Astrocyte (in vitro differentiated cells and primary cell): ENCODE measurements at regions not wholly inside any gene's neighbourhood (a gene's known extent, or its start where the extent isn't known, plus 50 kb on each side); places are given as distances from the start of the nearest gene placed in this dataset.

Experiments used
- DNase-seq: peaks from one replicate; pipeline ENCODE4 v3.0.0-alpha.2; 2010; ENCODE audit warnings: low read depth
- FAIRE-seq: peaks from 2 replicates; lab custom pipeline; 2011; peaks lifted over from hg19 to GRCh38; lab: Jason Lieb, UNC
- H2AFZ ChIP-seq: 2 replicates; pipeline ENCODE4 v1.6.0; 2012; ENCODE audit warnings: low read depth, low read length, inconsistent platforms
- H3K27ac ChIP-seq: 2 replicates; pipeline ENCODE4 v1.5.1; 2011; ENCODE audit warnings: low read depth, low read length, inconsistent platforms
- H3K27me3 ChIP-seq: 2 replicates; pipeline ENCODE4 v1.6.0; 2011; ENCODE audit warnings: low read length, inconsistent platforms; ENCODE audit not compliant: insufficient read depth
- H3K36me3 ChIP-seq: 2 replicates; pipeline ENCODE4 v1.5.1; 2011; ENCODE audit warnings: low read length, inconsistent platforms; ENCODE audit not compliant: insufficient read depth
- H3K4me1 ChIP-seq: 2 replicates; pipeline ENCODE4 v1.5.1; 2011; ENCODE audit warnings: low read length, inconsistent platforms; ENCODE audit not compliant: insufficient read depth
- H3K4me2 ChIP-seq: 2 replicates; pipeline ENCODE4 v1.6.0; 2012; ENCODE audit warnings: low read length, inconsistent platforms
- H3K4me3 ChIP-seq: 2 replicates; pipeline ENCODE4 v1.5.1; 2011; ENCODE audit warnings: low read depth, mild to moderate bottlenecking, low read length, inconsistent platforms; ENCODE audit not compliant: insufficient read depth
- H3K79me2 ChIP-seq: 2 replicates; pipeline ENCODE4 v1.6.0; 2012; ENCODE audit warnings: mild to moderate bottlenecking, low read length, inconsistent platforms; ENCODE audit not compliant: insufficient read depth
- H3K9ac ChIP-seq: 2 replicates; pipeline ENCODE4 v1.6.0; 2012; ENCODE audit warnings: mild to moderate bottlenecking, low read length, inconsistent platforms
- H3K9me3 ChIP-seq: 2 replicates; pipeline ENCODE4 v1.5.1; 2012; ENCODE audit warnings: low read depth, mild to moderate bottlenecking, low read length, inconsistent platforms; ENCODE audit not compliant: insufficient read depth
- H4K20me1 ChIP-seq: 2 replicates; pipeline ENCODE4 v1.6.0; 2012; ENCODE audit warnings: low read length, inconsistent platforms; ENCODE audit not compliant: insufficient read depth
- H3K27ac Mint-ChIP-seq: one replicate; pipeline ENCODE4 v1.8.0; 2021; ENCODE audit warnings: mild to moderate bottlenecking, mixed read lengths; ENCODE audit not compliant: unreplicated experiment
- H3K27me3 Mint-ChIP-seq: one replicate; pipeline ENCODE4 v1.8.0; 2021; ENCODE audit warnings: low read depth, mixed read lengths; ENCODE audit not compliant: unreplicated experiment
- H3K36me3 Mint-ChIP-seq: one replicate; pipeline ENCODE4 v1.8.0; 2021; ENCODE audit warnings: low read depth, mixed read lengths; ENCODE audit not compliant: unreplicated experiment
- H3K4me1 Mint-ChIP-seq: one replicate; pipeline ENCODE4 v1.8.0; 2021; ENCODE audit warnings: low read depth, mixed read lengths; ENCODE audit not compliant: unreplicated experiment
- H3K4me3 Mint-ChIP-seq: one replicate; pipeline ENCODE4 v1.8.0; 2021; ENCODE audit warnings: mild to moderate bottlenecking, moderate library complexity, mixed read lengths; ENCODE audit not compliant: unreplicated experiment
- H3K9me3 Mint-ChIP-seq: one replicate; pipeline ENCODE4 v1.8.0; 2021; ENCODE audit warnings: mild to moderate bottlenecking, mixed read lengths; ENCODE audit not compliant: unreplicated experiment
- EZH2 ChIP-seq: IDR thresholded peaks from 2 replicates; pipeline ENCODE4 v1.6.1; 2012; ENCODE audit warnings: mild to moderate bottlenecking, low read length, inconsistent platforms; ENCODE audit not compliant: insufficient read depth
- TF ChIP-seq, protein P1 (sequence below): IDR thresholded peaks from 2 replicates; pipeline ENCODE4 v1.5.1; 2011; ENCODE audit warnings: low read depth, mild to moderate bottlenecking, inconsistent platforms, low read length, moderate library complexity; ENCODE audit not compliant: insufficient read depth

DNA sequence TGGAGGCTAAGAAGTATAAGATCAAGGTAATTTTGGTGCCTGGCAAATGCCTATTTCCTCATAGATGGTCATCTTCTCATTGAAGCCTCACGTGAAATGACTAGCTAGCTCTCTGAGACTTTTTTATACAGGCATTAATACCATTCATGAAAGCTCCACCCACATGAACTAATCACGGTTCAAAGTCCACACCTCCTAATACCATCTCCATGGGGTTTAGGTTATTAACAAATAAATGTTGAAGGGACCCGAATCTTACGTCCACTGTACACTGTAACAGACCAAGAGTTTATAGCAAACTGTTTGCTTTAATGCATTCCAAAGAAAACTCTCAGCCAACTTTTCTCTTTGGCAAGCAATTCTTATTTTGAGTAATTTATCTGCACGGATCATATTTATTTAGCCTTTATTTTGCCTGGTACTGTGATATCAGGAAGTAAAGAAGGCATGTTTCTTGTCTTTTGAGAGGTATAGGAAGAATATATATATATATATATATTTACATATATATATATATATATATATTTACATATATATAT is 296.1 kb upstream of the LRRC7 start:
- no peak for DNase-seq
- no peak for FAIRE-seq
- H3K9me3 ChIP-seq = no peaks in the 10 kb centered on the region
- no peaks in the 10 kb centered on the region for H3K4me1 ChIP-seq
- no peak overlapping the region for H3K9ac ChIP-seq
- peaks cover 9% of the 10 kb centered on the region for H3K9me3 Mint-ChIP-seq
- no peaks in the 10 kb centered on the region for H3K27me3 Mint-ChIP-seq
- no peak overlapping the region for H3K4me3 Mint-ChIP-seq
- H3K36me3 Mint-ChIP-seq = no peaks in the 10 kb centered on the region
- no peaks in the 10 kb centered on the region for H3K27me3 ChIP-seq
- no peak overlapping the region for H3K27ac Mint-ChIP-seq
- no peak overlapping the region for H3K27ac ChIP-seq
- no peaks in the 10 kb centered on the region for H3K36me3 ChIP-seq
- no peak overlapping the region for H3K4me2 ChIP-seq
- H3K79me2 ChIP-seq = no peaks in the 10 kb centered on the region
- H2AFZ ChIP-seq = no peak overlapping the region
- TF ChIP-seq, protein P1, sequence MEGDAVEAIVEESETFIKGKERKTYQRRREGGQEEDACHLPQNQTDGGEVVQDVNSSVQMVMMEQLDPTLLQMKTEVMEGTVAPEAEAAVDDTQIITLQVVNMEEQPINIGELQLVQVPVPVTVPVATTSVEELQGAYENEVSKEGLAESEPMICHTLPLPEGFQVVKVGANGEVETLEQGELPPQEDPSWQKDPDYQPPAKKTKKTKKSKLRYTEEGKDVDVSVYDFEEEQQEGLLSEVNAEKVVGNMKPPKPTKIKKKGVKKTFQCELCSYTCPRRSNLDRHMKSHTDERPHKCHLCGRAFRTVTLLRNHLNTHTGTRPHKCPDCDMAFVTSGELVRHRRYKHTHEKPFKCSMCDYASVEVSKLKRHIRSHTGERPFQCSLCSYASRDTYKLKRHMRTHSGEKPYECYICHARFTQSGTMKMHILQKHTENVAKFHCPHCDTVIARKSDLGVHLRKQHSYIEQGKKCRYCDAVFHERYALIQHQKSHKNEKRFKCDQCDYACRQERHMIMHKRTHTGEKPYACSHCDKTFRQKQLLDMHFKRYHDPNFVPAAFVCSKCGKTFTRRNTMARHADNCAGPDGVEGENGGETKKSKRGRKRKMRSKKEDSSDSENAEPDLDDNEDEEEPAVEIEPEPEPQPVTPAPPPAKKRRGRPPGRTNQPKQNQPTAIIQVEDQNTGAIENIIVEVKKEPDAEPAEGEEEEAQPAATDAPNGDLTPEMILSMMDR = no peak
- H3K4me3 ChIP-seq = no peak overlapping the region
- H3K4me1 Mint-ChIP-seq = no peaks in the 10 kb centered on the region
- H4K20me1 ChIP-seq = no peaks in the 10 kb centered on the region

GRCh38 chr1:69272684-69273083 is 295.0 kb upstream of the LRRC7 start:
- H3K4me3 ChIP-seq = no peak overlapping the region
- Mint-ChIP-seq H3K36me3 (no peaks in the 10 kb centered on the region), H3K4me1 (no peaks in the 10 kb centered on the region), H3K27me3 (no peaks in the 10 kb centered on the region), H3K9me3 (peaks cover 9% of the 10 kb centered on the region), H3K4me3 (no peak overlapping the region), H3K27ac (no peak overlapping the region)
- H4K20me1 ChIP-seq = no peaks in the 10 kb centered on the region
- no peaks in the 10 kb centered on the region for H3K27me3 ChIP-seq
- no peak overlapping the region for H2AFZ ChIP-seq
- no peaks in the 10 kb centered on the region for H3K79me2 ChIP-seq
- FAIRE-seq = no peak
- no peak overlapping the region for H3K4me2 ChIP-seq
- TF ChIP-seq EZH2 = no peak
- TF ChIP-seq, protein P1 = no peak
- no peaks in the 10 kb centered on the region for H3K4me1 ChIP-seq
- no peaks in the 10 kb centered on the region for H3K9me3 ChIP-seq
- no peak overlapping the region for H3K9ac ChIP-seq
- H3K36me3 ChIP-seq = no peaks in the 10 kb centered on the region
- H3K27ac ChIP-seq = no peak overlapping the region
- DNase-seq = no peak

GRCh38 chr1:69278923-69279322 is 288.8 kb upstream of the LRRC7 start:
- no peak for DNase-seq
- no peak overlapping the region for H3K9ac ChIP-seq
- no peak for FAIRE-seq
- H2AFZ ChIP-seq = no peak overlapping the region
- no peaks in the 10 kb centered on the region for H3K79me2 ChIP-seq
- no peaks in the 10 kb centered on the region for H3K36me3 ChIP-seq
- Mint-ChIP-seq H3K9me3 (no peaks in the 10 kb centered on the region), H3K4me1 (no peaks in the 10 kb centered on the region), H3K4me3 (no peak overlapping the region), H3K27ac (no peak overlapping the region), H3K36me3 (no peaks in the 10 kb centered on the region), H3K27me3 (no peaks in the 10 kb centered on the region)
- no peak overlapping the region for H3K27ac ChIP-seq
- TF ChIP-seq, protein P1 = no peak
- TF ChIP-seq EZH2 = no peak
- H4K20me1 ChIP-seq = no peaks in the 10 kb centered on the region
- no peaks in the 10 kb centered on the region for H3K9me3 ChIP-seq
- no peak overlapping the region for H3K4me3 ChIP-seq
- no peaks in the 10 kb centered on the region for H3K4me1 ChIP-seq
- H3K27me3 ChIP-seq = no peaks in the 10 kb centered on the region
- H3K4me2 ChIP-seq = no peak overlapping the region
